Lung (tissue), 11 donors: ENCODE measurements at regions not wholly inside any gene's neighbourhood (a gene's known extent, or its start where the extent isn't known, plus 50 kb on each side); places are given as distances from the start of the nearest gene placed in this dataset.
A peak's percentile ranks its signal among the peaks of the same experiment; 100 is the strongest.

Source experiments
- ATAC-seq: fragments of 200-7000 bp; cut with Tn5 transposase; one replicate; pipeline ENCODE4 v1.9.1; 2020; ENCODE audit warnings: moderate number of reproducible peaks; ENCODE audit not compliant: insufficient read depth, low FRiP score
- DNase-seq, 3 donors: peaks; one replicate each; pipeline ENCODE4 v3.0.0-alpha.2; 2013 to 2017
- H3K27ac ChIP-seq, 2 donors: one replicate each; pipeline ENCODE4 v1.5.1; 2013; ENCODE audit warnings: mild to moderate bottlenecking in 2 of 2, moderate library complexity in 2 of 2, control low read depth in 1 of 2, inconsistent platforms in 1 of 2, low read depth in 1 of 2, low read length in 1 of 2
- H3K27me3 ChIP-seq, 3 donors: one replicate each; pipeline ENCODE4 v1.5.1; 2013; ENCODE audit warnings: low read length in 2 of 3; ENCODE audit not compliant: control insufficient read depth in 3 of 3, insufficient read depth in 3 of 3
- H3K36me3 ChIP-seq, 4 donors: one replicate each; pipeline ENCODE4 v1.5.1; 2013; ENCODE audit warnings: low read length in 4 of 4, mild to moderate bottlenecking in 1 of 4, moderate library complexity in 1 of 4; ENCODE audit not compliant: control insufficient read depth in 4 of 4, insufficient read depth in 4 of 4
- H3K4me1 ChIP-seq, 5 donors: one replicate each; pipeline ENCODE4 v1.5.1; 2013; ENCODE audit warnings: low read length in 5 of 5, mild to moderate bottlenecking in 2 of 5, moderate library complexity in 1 of 5; ENCODE audit not compliant: control insufficient read depth in 5 of 5, insufficient read depth in 5 of 5
- H3K4me3 ChIP-seq: one replicate; pipeline ENCODE4 v1.5.1; 2013; ENCODE audit warnings: mild to moderate bottlenecking, control low read depth, moderate library complexity
- H3K9ac ChIP-seq, 2 donors: one replicate each; pipeline ENCODE4 v1.5.1; 2013; ENCODE audit warnings: low read length in 2 of 2, control low read depth in 1 of 2; ENCODE audit not compliant: insufficient read depth in 1 of 2
- H3K9me3 ChIP-seq, 4 donors: one replicate each; pipeline ENCODE4 v1.5.1; 2013; ENCODE audit warnings: low read length in 3 of 4, mild to moderate bottlenecking in 1 of 4, moderate library complexity in 1 of 4; ENCODE audit not compliant: control insufficient read depth in 4 of 4, insufficient read depth in 3 of 4
- WGBS, 2 donors: extraction: QIAGEN DNeasy Blood & Tissue Kit; methylation state at CpG; one replicate each; pipeline ENCODE4 v1.1.7; 2013; 5-methylcytosine and 5-hydroxymethylcytosine counted together
- TF ChIP-seq, protein P1 (sequence below): IDR thresholded peaks from 2 replicates; pipeline ENCODE4 v1.5.1; 2012; ENCODE audit warnings: mild to moderate bottlenecking; ENCODE audit errors: control extremely low read depth, extremely low read depth
- donor health status: control.
- donor health status: control.
- donor health status: Bipolar disorder and iron deficiency.
- donor health status: healthy.
- donor health status: DM: yes; HTN: yes; CAD: no.

DNA sequence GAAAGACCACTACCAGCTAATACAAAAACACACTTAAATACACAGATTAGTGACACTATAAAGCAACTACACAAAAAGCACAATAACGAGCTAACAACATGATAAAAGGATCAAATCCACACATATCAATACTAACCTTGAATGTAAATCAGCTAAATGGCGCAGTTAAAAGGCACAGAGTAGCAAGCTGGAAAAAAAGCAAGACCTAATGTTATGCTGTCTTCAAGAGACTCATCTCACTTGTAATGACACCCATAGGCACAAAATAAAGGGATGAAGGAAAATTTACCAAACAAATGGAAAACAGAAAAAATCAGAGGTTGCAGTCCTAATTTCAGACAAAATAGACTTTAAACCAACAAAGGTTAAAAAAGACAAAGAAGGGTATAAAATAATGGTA, 86.3 kb downstream of the NUS1 start:
- WGBS, 2 donors = 71 to 89% methylated on average over 2 of the region's 2 CpGs
- no peak overlapping the region for H3K4me3 ChIP-seq
- no peaks in the 10 kb centered on the region for H3K27me3 ChIP-seq
- H3K4me1 ChIP-seq = no peaks in the 10 kb centered on the region
- ATAC-seq (no peak), DNase-seq (no peak)
- TF ChIP-seq, protein P1, sequence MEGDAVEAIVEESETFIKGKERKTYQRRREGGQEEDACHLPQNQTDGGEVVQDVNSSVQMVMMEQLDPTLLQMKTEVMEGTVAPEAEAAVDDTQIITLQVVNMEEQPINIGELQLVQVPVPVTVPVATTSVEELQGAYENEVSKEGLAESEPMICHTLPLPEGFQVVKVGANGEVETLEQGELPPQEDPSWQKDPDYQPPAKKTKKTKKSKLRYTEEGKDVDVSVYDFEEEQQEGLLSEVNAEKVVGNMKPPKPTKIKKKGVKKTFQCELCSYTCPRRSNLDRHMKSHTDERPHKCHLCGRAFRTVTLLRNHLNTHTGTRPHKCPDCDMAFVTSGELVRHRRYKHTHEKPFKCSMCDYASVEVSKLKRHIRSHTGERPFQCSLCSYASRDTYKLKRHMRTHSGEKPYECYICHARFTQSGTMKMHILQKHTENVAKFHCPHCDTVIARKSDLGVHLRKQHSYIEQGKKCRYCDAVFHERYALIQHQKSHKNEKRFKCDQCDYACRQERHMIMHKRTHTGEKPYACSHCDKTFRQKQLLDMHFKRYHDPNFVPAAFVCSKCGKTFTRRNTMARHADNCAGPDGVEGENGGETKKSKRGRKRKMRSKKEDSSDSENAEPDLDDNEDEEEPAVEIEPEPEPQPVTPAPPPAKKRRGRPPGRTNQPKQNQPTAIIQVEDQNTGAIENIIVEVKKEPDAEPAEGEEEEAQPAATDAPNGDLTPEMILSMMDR = no peak
- no peak overlapping the region for H3K27ac ChIP-seq
- no peaks in the 10 kb centered on the region for H3K36me3 ChIP-seq
- H3K9me3 ChIP-seq = peaks cover 0 to 20% (median 6%) of the 10 kb centered on the region in 4 donors
- no peak overlapping the region for H3K9ac ChIP-seq

DNA sequence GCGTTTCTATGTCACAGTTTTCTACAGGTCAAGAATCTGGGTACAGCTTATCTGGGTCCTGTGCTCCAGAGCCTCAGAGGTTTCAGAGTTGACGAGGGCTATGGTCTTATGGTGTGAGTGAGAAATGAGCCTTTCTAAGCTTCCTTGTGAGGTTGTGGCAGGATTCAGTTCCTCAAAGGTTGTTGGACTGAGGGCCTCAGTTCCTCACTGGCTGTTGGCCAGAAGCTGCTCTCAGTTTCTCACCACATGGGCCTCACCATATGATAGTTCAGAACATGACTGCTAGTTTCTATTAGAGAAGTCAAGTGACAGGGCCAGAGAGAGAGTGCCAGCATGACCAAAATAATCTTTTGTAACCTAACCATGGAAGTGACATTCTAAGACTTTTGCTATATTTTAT, 96.1 kb downstream of the NUS1 start:
- H3K36me3 ChIP-seq = no peaks in the 10 kb centered on the region
- peaks cover 0 to 3% (median under 1%) of the 10 kb centered on the region in 4 donors for H3K9me3 ChIP-seq
- no peak overlapping the region for H3K4me3 ChIP-seq
- WGBS, 2 donors = 62 to 74% methylated on average over 2 of the region's 2 CpGs
- no peak overlapping the region for H3K27ac ChIP-seq
- no peaks in the 10 kb centered on the region for H3K4me1 ChIP-seq
- no peak for DNase-seq
- no peak for ATAC-seq
- TF ChIP-seq, protein P1 = no peak
- H3K9ac ChIP-seq = no peak overlapping the region
- H3K27me3 ChIP-seq = no peaks in the 10 kb centered on the region

DNA sequence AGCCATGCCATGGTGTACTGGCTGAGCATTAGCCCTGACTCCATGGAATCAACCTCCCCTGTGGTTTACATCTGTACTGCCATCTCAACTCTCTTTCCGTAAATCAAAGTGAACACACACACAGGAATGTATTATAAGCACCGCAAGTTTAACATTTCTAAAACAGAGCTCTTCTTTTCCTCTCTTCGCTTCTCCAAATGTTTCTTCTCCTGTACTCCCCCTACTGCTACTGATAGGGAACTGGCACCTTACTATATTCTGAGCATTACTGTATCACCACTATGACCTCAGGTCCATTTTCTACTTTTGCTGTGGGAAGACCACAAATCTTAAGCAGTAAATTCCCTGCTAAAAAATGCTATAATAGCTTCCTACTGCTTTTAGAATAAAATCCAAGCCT, 101.2 kb downstream of the NUS1 start:
- DNase-seq (peak in 1 of 3 donors; percentile 3), ATAC-seq (no peak)
- H3K4me1 ChIP-seq = no peaks in the 10 kb centered on the region
- H3K4me3 ChIP-seq = no peak overlapping the region
- no peak overlapping the region for H3K9ac ChIP-seq
- no peaks in the 10 kb centered on the region for H3K9me3 ChIP-seq
- WGBS, 2 donors = 59 to 65% methylated on average over 3 of the region's 3 CpGs
- TF ChIP-seq, protein P1 = no peak
- no peak overlapping the region for H3K27ac ChIP-seq
- H3K36me3 ChIP-seq = no peaks in the 10 kb centered on the region
- no peaks in the 10 kb centered on the region for H3K27me3 ChIP-seq

DNA sequence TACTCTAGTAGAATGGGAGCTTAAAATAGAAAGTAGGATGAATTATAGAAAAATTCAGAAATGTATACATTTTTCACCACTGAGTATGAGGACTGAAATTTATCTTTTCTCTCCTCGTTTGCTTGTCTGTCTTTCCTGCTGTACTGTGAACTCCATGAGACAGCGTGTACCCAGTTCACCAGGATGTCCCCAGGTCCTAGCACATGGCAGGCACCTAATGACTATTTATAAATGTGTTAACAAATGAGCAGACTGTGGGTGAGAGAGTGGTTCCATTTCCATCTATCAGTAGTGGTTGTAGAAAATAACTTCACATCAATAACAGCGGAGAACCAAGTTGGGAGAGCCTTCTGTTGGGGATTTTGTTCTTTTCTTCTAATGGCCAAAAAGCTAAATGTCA, 106.3 kb downstream of the NUS1 start:
- Histone ChIP-seq H3K9me3 (peaks cover 0 to 2% (median 0%) of the 10 kb centered on the region in 4 donors), H3K36me3 (no peaks in the 10 kb centered on the region), H3K4me3 (no peak overlapping the region), H3K27me3 (no peaks in the 10 kb centered on the region), H3K9ac (no peak overlapping the region), H3K27ac (no peak overlapping the region), H3K4me1 (no peaks in the 10 kb centered on the region)
- DNase-seq (no peak), ATAC-seq (no peak)
- TF ChIP-seq, protein P1 = no peak
- WGBS, 2 donors = 79 to 83% methylated on average over 3 of the region's 3 CpGs
